ENCODE measurements at regions not wholly inside any gene's neighbourhood (a gene's known extent, or its start where the extent isn't known, plus 50 kb on each side); places are given as distances from the start of the nearest gene placed in this dataset.
"Not testable (repeated sequence)": the region's sequence is repeated elsewhere in the genome, so short reads cannot be mapped to it uniquely, and the experiment has no call there.

DNA sequence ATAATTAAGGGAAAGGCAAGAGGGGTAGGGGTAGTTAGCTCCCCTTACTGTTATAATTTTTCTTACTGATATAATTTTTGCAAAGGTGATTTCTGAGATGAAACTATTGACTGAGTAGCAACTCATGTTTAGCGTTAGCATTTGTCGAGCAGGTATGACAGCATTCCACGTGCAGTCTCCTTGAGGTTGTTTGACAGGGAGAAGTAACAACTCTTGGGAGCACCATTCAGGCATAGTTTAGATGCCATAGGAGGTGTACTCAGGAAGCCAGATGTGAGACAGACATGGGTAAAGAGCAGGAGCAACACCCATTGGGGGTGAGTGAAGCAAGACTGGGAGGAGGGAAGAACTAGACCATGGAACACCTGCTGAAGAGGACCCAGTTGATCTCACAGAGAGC, 96.6 kb upstream of the KLF6 start:
- no peak for DNase-seq

DNA sequence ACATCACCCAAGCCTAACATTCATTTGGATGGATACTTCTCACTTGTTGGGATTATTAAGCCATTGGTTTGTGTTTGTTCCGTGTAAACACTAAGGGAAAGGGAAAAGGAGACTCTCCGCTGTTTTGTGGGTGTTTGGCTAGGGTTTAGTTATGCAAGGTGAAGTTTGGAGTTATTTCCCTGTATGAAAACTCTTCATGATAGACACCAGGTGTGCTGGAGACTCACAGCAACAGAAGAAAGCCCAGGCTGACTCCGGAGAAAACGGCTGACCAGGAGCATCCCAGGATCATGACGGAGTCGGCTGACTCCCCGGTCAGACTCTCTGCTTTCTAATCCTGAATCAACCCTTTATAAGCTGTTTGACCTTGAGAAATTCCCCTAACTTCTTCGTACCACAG, 94.1 kb upstream of the KLF6 start:
- no peak for DNase-seq

DNA sequence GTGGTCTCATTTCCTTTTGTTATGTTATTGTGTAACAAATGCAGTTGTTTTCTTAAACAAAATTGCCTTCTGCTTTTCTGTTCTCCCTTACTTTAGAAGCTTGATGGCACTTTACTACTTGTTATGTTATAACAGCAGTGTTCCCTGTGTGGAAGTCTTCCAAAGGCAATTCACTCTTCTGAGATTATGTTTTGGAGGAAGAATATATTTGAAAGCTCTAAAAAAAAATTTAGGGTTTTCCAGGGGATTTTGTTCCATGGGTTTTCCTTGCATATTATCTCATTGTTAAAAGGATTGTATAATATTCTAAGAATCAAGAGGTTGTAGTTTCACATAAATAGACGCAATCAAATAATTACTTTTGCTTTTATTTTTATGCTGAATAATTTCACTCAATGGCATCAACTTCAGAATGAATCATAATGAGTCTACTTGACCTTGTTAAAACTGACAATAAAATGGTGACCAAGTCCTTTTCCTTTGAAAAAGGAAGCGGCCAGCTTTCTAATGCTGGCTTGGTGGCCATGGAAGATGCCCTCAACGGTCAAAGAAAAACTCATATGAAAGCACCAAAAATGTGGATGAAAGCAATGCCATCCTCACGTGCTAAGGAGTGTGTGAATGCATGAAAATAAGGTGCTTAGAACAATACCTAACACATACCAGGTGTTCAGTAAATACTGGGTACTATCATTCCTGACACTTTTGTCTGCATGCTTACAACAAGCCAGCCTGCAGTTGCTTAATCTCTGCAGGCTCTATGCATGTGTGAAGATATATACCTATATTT, 92.4 kb upstream of the KLF6 start:
- DNase-seq, result no peak

- no peak for DNase-seq
Measured at GRCh38 chr10:3876350-3876962, 91.4 kb upstream of the KLF6 start.

DNA sequence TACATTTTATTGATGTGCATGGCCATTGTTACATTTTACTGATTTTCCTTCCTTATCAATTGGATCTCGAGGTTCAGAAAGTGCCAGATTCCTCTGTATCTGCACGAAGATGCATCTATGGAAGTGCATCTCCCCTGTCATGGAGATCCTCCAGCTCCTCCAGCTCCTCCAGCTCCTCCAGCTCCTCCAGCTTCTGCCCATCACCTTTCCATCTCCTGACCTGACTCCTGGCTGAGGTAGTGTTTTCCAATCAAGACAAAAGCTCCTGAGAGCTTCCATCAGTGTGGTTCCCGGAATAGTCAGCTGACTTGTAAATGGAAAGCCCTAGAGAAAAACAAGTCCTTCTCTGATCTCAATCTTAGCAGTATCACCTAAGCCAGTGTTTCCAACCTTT, 90.8 kb upstream of the KLF6 start:
- DNase-seq, result no peak

DNA sequence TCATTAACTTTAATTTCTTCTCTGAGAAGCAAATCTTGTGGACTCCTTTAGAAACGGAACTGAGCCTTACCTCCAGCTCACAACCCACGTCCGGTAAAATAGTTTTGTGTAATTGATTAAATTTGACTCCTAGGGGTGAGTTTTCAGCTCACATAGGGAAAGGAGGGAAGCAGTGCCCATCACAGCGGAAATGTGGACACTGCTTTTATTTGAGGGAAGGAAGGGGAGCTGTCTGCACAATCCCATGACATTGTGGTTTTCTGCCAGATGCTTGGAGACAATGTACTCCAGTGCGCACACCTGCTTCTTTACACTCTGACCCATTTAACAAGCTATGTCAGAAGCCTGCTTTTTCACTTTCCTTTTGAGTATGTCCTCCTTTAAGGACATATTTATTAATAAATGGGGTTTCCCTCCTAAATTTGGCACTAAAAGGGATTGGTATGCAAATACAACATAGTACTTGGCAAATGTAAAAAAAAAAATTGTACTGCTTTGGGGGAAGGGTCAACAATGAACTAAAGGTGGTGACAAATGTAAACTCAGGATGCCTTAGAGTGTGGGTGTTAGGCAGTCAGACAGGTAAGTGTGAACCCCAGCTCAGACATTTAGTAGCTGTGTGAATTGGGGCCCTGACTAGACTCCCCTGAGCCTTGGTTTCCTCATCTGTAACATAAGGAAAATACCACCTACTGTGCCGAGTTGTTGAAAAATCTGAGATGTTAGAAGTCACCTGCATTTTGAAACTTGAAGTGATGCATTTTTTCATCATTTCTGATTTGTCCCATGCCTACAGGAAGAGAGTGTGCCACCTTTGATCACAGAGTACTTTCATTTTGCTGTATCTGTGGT, 90.2 kb upstream of the KLF6 start:
- no peak for DNase-seq

- not testable (repeated sequence) for DNase-seq
Measured at GRCh38 chr10:3874610-3874989, 89.6 kb upstream of the KLF6 start.

DNA sequence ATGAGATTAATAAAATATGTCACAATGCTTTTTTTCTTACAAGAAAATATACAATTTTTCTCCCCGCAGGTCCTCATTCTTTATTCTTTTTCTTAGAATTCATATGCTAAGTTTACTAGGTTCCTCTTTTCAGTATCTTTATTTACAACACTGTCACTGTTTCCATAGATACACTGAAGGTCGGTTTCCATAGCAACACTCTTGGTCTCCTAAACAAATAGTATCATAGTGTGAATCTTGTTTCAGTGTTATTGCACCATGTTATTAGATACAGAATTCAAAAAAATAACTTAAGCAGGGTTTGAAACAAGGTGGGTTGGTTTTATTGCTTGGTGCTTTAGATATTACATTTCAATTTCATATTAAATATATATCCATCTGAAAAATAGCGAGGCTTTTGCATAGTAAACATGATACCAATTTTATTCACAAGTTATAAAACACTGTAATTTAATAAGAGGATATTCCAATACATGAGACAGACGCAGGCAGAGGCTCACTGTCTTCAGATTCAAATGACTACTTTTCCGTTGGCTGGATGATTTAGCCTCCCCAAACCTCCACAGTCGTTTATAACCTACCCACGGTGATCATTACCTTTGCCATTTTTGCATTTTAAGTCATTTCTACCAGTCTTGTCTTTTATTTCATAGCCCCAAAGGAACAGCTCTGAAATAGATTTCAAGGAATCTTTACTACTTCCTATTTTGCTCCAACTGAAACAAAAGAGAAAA, 88.9 kb upstream of the KLF6 start:
- peak in 1 of 2 donors; percentile 52 for DNase-seq

GRCh38 chr10:3872712-3873329, 87.8 kb upstream of the KLF6 start:
- no peak for DNase-seq

DNA sequence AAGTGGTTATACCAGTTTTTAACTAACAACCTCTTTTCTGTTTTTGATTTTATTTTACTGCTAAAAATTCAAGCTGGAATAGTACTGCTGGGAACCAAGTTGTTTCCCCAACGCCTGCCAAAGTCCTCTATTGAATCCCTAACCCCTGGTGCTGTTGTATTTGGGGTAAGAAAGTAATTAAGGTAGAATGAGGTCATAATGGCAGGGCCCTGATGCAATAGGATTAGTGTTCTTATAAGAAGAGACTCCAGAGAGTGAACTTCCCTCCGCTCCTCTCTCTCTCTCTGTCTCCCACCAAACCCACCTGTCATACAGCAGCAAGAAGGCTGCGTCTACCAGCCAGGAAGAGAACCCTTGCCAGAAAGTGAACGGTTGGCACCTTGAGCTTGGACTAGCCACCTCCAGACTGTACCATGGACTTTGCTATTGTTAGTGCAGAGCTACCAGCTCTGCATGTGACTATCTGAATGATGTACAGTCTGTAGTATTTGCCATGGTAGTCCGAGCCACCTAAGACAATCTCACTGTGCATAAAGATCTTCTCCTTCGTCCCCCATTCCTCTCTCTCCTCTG, 86.5 kb upstream of the KLF6 start:
- no peak for DNase-seq

DNA sequence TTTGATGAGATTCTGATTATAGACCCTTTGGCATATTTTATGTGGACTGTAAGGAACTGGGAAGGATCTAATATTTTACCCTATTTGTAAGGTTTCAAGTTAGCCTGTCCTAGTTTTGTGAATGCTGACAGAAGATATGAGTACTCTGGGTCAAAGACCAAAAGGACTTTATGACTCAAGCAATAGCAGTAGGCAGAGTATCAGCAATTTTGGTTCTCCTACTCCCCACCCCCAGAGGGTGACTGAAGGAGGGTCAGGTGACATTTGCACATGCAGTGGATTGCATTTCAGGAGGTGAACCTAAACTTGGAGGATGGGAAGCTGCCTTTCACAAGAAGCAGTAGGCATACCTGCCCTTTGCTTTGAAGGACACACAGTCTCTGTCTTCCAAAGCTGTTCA, 84.0 kb upstream of the KLF6 start:
- no peak for DNase-seq

DNA sequence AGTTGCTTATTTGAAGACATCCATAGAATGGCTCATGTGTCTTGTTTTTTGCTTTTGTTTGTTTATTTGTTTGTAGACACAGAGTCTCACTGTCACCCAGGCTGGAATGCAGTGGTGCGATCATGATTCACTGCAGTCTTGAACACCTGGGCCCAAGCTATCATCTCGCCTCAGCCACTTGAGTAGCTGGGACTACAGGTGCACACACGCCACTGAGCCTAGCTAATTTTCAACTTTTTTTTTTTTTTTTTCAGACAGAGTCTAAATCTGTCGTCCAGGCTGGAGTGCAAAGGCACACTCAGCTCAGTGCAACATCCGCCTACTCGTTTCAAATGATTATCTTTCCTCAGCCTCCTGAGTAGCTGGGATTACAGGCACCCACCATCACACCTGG, 83.3 kb upstream of the KLF6 start:
- no peak for DNase-seq

DNA sequence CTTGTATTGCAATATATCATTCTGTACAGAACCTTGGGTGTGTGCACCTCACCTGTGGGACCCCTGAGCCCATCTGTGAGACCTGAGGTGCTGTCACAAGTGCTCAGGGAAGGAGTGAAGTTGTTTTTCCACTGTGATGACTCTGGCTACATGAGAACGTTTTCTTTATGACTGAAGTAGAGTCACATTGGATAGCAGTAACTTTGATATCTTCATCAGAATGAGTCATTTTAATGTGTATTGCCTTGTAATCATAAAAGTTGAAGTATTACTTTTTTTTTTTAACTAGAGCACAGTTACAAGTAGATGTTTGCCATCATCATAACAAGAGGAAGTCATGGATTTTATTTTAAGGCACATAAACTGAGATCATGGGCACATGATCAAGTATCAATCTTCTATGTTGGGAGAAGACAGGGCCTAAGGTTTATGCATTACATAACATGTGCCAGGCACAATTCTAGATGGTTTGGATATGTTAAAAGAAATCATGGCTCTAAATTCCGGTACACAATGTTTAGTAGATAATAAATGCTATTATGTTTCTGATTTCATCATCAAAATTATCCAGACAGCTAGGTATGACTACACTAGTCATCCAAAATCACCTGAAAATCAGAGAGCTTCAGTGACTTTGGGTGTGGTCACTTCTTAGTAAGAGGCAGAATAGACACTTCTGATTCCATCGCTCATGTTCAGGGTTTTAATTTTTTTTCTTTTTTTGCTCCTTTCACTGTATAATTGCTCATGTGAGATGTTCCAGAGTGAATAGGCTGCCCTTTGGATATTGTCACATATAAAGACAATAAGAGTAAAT, 82.7 kb upstream of the KLF6 start:
- DNase-seq, result no peak

DNA sequence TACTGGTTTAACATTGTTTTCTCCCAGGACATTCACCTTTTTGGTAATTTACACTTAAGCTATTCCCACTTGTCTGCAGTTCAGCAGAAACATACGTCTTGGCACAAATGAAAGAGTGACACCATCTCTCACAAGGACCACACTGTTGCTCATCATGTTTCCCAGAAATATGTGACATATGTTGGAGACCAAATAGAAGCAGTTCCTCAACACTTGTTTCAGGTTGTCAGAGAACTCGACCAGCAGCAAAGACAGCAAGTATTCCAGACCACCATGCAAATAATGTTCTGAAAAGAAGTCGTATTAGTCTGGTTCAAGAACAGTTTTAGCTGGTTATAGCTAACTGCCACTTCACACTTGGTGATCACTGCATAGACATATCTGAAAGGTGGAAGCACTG, 81.3 kb upstream of the KLF6 start:
- DNase-seq, result no peak

DNA sequence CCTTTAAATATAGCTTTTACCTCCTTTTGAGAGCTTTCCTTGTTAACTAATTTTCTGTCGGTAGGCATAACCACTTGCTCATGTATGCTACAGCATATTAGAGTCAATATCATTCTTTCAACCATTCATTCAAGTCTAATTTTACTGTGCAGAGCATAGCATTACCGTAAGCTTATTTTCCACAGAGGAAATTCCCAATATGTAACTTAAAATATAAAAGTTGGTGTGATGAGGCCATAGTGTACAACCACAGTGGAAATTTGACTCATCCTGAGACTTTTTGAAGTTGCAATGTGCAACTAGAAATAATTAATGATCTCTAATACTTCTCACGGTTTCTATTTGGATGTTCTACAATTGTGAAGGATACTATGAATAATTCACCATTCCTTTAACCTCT, 80.6 kb upstream of the KLF6 start:
- DNase-seq, result no peak

DNA sequence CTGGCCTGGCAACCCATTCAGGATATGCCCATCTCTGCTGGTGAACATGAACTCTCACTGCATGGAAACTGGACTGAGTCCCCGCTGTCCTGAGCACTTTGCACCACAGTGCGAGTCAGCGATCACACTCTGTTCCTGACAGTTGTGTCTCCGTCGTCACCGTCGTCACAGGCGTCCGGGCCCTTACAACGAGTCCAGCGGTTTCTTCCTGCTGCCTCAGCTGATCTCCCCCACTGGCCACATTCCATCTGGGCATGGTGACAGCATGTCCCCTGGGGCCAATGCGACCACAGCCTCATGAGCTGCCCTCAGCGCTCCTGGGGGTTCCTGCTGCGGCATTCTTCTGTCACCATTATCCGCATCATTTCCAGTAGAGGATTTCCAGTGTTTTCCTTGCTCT, 76.8 kb upstream of the KLF6 start:
- DNase-seq, result no peak

DNA sequence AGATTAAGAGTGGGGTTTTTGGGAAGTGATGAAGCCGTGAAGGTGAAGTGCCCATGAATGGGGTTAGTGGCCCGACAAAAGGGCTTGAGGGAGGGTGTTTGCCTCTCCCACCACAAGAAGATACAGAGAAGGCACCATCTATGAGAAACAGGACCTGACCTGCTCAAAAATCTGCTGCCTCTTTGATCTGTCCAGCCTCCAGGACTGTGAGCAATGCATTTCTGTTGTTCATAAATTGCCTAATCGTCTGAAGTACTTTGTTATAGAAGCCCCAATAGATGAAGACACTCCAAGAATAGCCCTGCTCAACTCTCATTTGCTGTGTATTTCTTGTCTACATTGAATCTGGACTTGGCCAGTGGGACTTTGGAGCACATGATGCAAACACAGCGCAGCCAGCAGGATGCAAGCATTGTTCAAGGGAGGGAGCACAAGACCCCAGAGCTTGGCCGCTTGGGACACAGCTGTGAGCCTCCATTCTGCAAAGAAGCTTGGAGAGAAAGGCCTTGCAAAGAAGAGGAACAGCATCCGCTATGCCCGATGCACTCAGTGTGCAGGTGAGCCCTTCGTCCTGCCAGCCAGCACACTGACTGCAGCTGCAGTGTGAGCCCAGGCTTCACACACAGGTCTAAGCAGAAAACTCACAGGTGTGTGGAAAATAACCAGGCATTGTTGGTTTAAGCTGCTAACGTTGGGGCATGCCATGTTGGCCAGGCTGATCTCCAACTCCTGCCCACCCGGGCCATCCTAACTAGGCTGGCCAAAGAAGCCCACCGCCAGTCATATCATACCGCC, 73.2 kb upstream of the KLF6 start:
- DNase-seq, result no peak

DNA sequence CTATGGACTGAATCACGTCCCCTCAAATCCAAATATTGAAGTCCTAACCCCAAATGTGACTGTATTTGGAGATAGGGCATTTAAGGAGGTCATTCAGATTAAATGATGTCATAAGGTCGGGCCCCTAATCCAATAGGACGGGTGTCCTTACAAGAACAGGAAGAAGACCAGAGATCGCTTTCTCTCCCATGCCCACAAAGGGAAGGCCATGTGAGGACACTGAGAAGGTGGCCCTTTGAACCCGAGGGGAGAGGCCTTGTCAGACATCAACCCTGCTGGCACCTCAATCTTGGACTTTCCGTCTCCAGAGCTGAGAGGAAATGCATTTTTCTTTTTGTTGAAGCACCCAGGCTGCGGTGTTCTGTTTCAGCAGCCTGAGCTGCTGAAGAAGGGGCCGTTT, 72.3 kb upstream of the KLF6 start:
- DNase-seq, result no peak

DNA sequence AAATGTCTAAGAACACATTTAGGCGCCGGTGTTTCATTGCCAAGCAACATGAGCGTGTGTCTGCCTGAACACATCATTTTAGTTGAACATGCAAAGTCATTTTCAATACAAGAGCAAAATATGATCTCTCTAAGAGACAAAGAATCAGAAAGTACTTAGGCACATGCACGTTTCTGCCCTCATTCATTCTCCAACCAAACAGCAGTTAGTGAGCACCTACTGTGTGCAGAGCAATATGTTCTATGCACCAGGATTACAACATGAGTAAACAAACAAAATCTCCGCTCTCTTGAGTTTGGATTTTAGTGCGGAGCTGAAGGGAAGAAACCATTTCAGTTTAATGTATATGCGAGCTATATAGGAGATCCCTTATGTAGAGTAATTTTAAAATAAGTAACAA, 71.6 kb upstream of the KLF6 start:
- DNase-seq, result no peak

Measured in right lung (tissue), 2 donors.